Right lobe of liver (tissue), 6 donors: ENCODE measurements at regions not wholly inside any gene's neighbourhood (a gene's known extent, or its start where the extent isn't known, plus 50 kb on each side); places are given as distances from the start of the nearest gene placed in this dataset.

Experiments
- ATAC-seq, 4 donors: fragments of 200-7000 bp; cut with Tn5 transposase; one replicate each; pipeline ENCODE4 v1.9.1; 2020; ENCODE audit warnings: mild to moderate bottlenecking in 4 of 4, moderate library complexity in 4 of 4
- DNase-seq, 3 donors: peaks; one replicate each; pipeline ENCODE4 v3.0.0-alpha.2; 2020
- H3K27ac ChIP-seq, 3 donors: fragments of 200-600 bp; one replicate each; pipeline ENCODE4 v1.8.0; 2022
- H3K27me3 ChIP-seq, 2 donors: fragments of 200-600 bp; one replicate each; pipeline ENCODE4 v1.8.0; 2022
- H3K36me3 ChIP-seq, 4 donors: fragments of 200-600 bp; sonication (generic) in 1 of 4; one replicate each; pipeline versions ENCODE4 v1.5.1 to v1.8.0; 2017 to 2022; ENCODE audit warnings: control low read depth in 1 of 4
- H3K4me1 ChIP-seq, 4 donors: fragments of 200-600 bp; sonication (generic) in 1 of 4; one replicate each; pipeline versions ENCODE4 v1.5.1 to v1.8.0; 2017 to 2022; ENCODE audit warnings: control low read depth in 1 of 4
- H3K4me3 ChIP-seq, 3 donors: fragments of 200-600 bp; one replicate each; pipeline ENCODE4 v1.8.0; 2022
- H3K9me3 ChIP-seq, 4 donors: fragments of 200-600 bp; sonication (generic) in 1 of 4; one replicate each; pipeline versions ENCODE4 v1.5.1 to v1.8.0; 2017 to 2022; ENCODE audit warnings: control low read depth in 1 of 4
- POLR2A ChIP-seq: fragments of 450-650 bp; IDR thresholded peaks from one replicate; pipeline ENCODE4 v1.6.1; 2017; ENCODE audit warnings: antibody characterized with exemption, mild to moderate bottlenecking
- WGBS: methylation state at CpG from one replicate; pipeline ENCODE4 v1.1.6; 2018; ENCODE audit warnings: low coverage, low lambda C conversion rate; ENCODE audit not compliant: insufficient coverage; ENCODE audit errors: missing lambda C conversion rate; 5-methylcytosine and 5-hydroxymethylcytosine counted together
- intact Hi-C, 2 donors: fragments of 100-400 bp; cut with DNase I; formaldehyde crosslinking; loops; one replicate each; pipeline versions ENCODE4 v1.11.2 to v1.14.1; 2022
- TF ChIP-seq, protein P1 (sequence below), 4 donors: fragments of 200-600 bp in 3 of 4; fragments of 450-650 bp in 1 of 4; IDR thresholded peaks; one replicate each; pipeline versions ENCODE4 v1.5.1 to v1.8.0; 2016 to 2022; ENCODE audit warnings: antibody characterized with exemption in 4 of 4, mild to moderate bottlenecking in 2 of 4
- donor health status: DM: no; HTN: yes; CAD: no.
- donor health status: DM: no; HTN: no; CAD: no.
- donor health status: DM: no; HTN: no; CAD: no.
- donor health status: DM: no; HTN: yes; CAD: no.
- donor health status: DM: no; HTN: yes; CAD: no.

DNA sequence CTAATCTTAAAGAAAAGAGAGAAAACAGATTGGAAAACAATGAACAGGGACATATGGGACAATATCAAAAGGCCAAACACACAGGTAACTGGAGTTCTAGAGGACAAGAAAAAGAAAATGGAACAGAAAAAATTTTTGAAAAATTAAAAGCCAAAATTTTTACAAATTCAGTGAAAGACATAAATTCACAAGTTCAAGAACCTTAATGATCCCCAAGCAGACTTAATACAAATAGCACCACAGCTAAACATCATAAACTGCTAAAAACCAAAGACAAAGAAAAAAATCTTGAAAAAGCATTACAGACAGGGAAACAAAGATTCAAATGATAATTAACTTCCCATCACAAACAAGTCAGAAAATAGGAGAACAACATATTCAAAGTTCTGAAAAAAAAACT, 338.5 kb upstream of the SLC30A5 start:
- no peak for ATAC-seq
- H3K36me3 ChIP-seq = no peaks in the 10 kb centered on the region
- H3K9me3 ChIP-seq = no peaks in the 10 kb centered on the region
- DNase-seq = no peak
- no peak for TF ChIP-seq POLR2A
- TF ChIP-seq, protein P1, sequence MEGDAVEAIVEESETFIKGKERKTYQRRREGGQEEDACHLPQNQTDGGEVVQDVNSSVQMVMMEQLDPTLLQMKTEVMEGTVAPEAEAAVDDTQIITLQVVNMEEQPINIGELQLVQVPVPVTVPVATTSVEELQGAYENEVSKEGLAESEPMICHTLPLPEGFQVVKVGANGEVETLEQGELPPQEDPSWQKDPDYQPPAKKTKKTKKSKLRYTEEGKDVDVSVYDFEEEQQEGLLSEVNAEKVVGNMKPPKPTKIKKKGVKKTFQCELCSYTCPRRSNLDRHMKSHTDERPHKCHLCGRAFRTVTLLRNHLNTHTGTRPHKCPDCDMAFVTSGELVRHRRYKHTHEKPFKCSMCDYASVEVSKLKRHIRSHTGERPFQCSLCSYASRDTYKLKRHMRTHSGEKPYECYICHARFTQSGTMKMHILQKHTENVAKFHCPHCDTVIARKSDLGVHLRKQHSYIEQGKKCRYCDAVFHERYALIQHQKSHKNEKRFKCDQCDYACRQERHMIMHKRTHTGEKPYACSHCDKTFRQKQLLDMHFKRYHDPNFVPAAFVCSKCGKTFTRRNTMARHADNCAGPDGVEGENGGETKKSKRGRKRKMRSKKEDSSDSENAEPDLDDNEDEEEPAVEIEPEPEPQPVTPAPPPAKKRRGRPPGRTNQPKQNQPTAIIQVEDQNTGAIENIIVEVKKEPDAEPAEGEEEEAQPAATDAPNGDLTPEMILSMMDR (IDR thresholded peaks at IDR 0.05) = no peak
- H3K4me3 ChIP-seq = no peak overlapping the region
- no peak overlapping the region for H3K27ac ChIP-seq
- intact Hi-C loops = no loop called here
- peaks cover 0 to 35% (median 7%) of the 10 kb centered on the region in 4 donors for H3K4me1 ChIP-seq
- H3K27me3 ChIP-seq = no peaks in the 10 kb centered on the region

DNA sequence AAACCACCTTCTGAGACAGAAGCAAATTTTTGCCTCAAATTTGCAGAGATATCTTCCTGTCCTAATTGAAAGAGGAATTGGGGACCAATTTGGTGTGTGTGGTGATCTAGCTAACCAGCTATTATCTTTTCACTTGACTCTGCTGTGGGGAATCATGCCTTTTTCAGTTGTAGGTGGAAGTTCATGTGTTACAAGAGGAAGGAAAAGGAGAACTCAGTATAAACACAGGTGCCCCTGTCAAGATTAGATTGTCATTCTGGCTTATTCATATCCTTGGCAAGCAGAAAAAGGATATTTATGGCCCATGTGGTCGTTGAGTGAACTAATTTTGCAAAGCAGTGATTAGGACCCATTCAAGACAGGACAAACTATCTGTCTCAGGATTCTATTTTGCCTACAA, 336.8 kb upstream of the SLC30A5 start:
- no peak overlapping the region for H3K4me3 ChIP-seq
- H3K4me1 ChIP-seq = peaks cover 0 to 35% (median 7%) of the 10 kb centered on the region in 4 donors
- no peak for TF ChIP-seq POLR2A
- TF ChIP-seq, protein P1 (IDR thresholded peaks at IDR 0.05) = no peak
- intact Hi-C loops = no loop called here
- no peak for ATAC-seq
- H3K27me3 ChIP-seq = no peaks in the 10 kb centered on the region
- no peaks in the 10 kb centered on the region for H3K9me3 ChIP-seq
- H3K36me3 ChIP-seq = no peaks in the 10 kb centered on the region
- no peak for DNase-seq
- H3K27ac ChIP-seq = peak overlapping the region in 1 of 3 donors; percentile 86
- 10% methylated on average over 1 of the region's 1 CpG for WGBS

DNA sequence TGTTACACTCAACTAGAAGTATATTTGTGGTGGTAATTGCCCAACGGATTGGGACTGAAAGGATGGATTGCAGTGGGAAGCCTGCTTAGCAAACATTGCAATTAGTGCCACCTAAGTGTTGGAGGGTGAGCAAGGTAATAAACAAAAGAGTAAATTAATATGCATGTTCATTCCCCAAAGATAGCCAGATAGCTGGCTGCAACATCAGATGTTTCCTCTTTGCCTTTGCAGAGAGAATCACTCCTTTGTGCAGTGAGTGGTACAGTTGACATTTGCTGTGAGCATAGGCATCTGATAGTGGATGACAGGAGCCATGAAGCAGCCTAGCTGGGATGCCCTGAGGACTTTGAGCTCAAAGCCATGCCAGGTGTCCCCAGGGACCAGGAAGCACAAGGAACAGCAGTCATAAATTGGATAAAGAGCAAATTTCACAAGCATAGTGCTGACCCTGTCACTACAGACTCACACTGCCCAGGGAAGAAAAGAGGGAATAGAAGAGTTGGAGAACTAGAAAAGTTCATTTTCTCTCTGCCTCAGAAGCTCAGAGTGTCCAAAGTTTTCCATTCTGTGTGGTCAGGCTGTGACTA, 336.1 kb upstream of the SLC30A5 start:
- H3K4me1 ChIP-seq = peaks cover 0 to 35% (median 7%) of the 10 kb centered on the region in 4 donors
- ATAC-seq = peak; percentile 92 to 97 (median 96)
- H3K4me3 ChIP-seq = no peak overlapping the region
- no peaks in the 10 kb centered on the region for H3K9me3 ChIP-seq
- peak; percentile 71 to 88 (median 86) for DNase-seq
- peak overlapping the region; percentile 49 to 86 (median 68) for H3K27ac ChIP-seq
- no peaks in the 10 kb centered on the region for H3K27me3 ChIP-seq
- WGBS = 17% methylated on average over 1 of the region's 1 CpG
- intact Hi-C loops = no loop called here
- TF ChIP-seq, protein P1 (IDR thresholded peaks at IDR 0.05) = no peak
- TF ChIP-seq POLR2A = peak; percentile 32
- no peaks in the 10 kb centered on the region for H3K36me3 ChIP-seq

DNA sequence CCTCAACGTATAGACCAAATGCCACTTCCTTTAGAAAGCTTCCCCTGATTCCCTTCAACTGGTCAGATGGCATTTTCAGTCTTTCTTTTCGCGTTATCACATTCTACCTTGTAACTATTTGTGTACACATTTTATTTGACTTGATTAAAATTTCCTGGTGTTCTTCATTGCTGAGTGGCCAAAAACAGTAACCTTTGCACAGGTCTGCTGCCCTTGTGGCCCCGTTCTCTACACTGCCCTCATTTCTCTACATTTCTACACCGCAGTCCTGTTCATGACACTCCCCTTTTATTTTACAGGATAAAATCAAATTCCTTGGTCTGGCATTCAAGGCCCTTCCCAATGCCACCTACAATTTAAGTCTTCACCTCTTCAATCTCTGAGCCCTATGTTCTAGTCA, 334.2 kb upstream of the SLC30A5 start:
- intact Hi-C loops = no loop called here
- H3K4me3 ChIP-seq = peak overlapping the region; percentile 5 to 36 (median 15)
- peak; percentile 69 to 85 (median 74) for ATAC-seq

GRCh38 chr5:68762201-68762600, 331.6 kb upstream of the SLC30A5 start:
- H3K9me3 ChIP-seq = no peaks in the 10 kb centered on the region
- H3K4me3 ChIP-seq = no peak overlapping the region
- DNase-seq = no peak
- peaks cover 0 to 26% (median 5%) of the 10 kb centered on the region in 4 donors for H3K4me1 ChIP-seq
- intact Hi-C loops = no loop called here
- H3K27ac ChIP-seq = no peak overlapping the region
- WGBS = 64% methylated on average over 1 of the region's 2 CpGs
- no peaks in the 10 kb centered on the region for H3K27me3 ChIP-seq
- no peak for TF ChIP-seq POLR2A
- TF ChIP-seq, protein P1 (IDR thresholded peaks at IDR 0.05) = no peak
- no peak for ATAC-seq
- no peaks in the 10 kb centered on the region for H3K36me3 ChIP-seq

More for the DNA sequence above, 334.2 kb upstream of the SLC30A5 start:
- Histone ChIP-seq H3K9me3 (no peaks in the 10 kb centered on the region), H3K36me3 (no peaks in the 10 kb centered on the region), H3K27me3 (no peaks in the 10 kb centered on the region), H3K27ac (peak overlapping the region in 2 of 3 donors; percentile 68 to 86), H3K4me1 (peaks cover 0 to 32% (median 7%) of the 10 kb centered on the region in 4 donors)
- 20% methylated on average over 5 of the region's 5 CpGs for WGBS
- no peak for TF ChIP-seq POLR2A
- DNase-seq = peak in 2 of 3 donors; percentile 54 to 64
